ENCODE measurements at regions not wholly inside any gene's neighbourhood (a gene's known extent, or its start where the extent isn't known, plus 50 kb on each side); places are given as distances from the start of the nearest gene placed in this dataset.

DNA sequence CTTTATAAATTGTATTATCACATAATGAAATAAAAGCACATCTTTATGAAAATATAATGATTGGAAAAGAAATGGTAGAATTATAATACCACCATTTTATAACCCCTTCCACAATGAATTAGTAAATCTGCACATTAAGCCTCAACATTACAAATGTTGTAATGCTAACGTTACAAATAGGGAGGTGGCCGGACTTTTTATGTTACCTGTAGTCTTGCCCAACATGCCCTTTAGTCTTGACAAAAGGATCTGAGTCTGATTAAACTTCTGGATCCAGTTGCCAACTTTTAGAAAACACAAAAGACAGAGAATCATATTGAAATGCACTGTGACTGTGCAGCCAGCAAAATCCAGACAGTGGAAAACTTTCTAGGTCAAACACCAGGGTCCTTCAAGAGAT, 617.3 kb downstream of the KCNJ3 start:
- TF ChIP-seq, protein P1, sequence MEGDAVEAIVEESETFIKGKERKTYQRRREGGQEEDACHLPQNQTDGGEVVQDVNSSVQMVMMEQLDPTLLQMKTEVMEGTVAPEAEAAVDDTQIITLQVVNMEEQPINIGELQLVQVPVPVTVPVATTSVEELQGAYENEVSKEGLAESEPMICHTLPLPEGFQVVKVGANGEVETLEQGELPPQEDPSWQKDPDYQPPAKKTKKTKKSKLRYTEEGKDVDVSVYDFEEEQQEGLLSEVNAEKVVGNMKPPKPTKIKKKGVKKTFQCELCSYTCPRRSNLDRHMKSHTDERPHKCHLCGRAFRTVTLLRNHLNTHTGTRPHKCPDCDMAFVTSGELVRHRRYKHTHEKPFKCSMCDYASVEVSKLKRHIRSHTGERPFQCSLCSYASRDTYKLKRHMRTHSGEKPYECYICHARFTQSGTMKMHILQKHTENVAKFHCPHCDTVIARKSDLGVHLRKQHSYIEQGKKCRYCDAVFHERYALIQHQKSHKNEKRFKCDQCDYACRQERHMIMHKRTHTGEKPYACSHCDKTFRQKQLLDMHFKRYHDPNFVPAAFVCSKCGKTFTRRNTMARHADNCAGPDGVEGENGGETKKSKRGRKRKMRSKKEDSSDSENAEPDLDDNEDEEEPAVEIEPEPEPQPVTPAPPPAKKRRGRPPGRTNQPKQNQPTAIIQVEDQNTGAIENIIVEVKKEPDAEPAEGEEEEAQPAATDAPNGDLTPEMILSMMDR (IDR thresholded peaks at IDR 0.05) = no peak
- TF ChIP-seq EP300 (IDR thresholded peaks at IDR 0.05; ENCODE audit: low read depth) = no peak
